Hematopoietic multipotent progenitor cell treated with erythropoietin and hydrocortisone succinate and interleukin-3 and kit ligand, for 15 days (in vitro differentiated cells): ENCODE measurements at regions not wholly inside any gene's neighbourhood (a gene's known extent, or its start where the extent isn't known, plus 50 kb on each side); places are given as distances from the start of the nearest gene placed in this dataset.

Source experiments
- DNase-seq: peaks from one replicate; pipeline ENCODE4 v3.0.0-alpha.2; 2015; ENCODE audit warnings: low spot score

DNA sequence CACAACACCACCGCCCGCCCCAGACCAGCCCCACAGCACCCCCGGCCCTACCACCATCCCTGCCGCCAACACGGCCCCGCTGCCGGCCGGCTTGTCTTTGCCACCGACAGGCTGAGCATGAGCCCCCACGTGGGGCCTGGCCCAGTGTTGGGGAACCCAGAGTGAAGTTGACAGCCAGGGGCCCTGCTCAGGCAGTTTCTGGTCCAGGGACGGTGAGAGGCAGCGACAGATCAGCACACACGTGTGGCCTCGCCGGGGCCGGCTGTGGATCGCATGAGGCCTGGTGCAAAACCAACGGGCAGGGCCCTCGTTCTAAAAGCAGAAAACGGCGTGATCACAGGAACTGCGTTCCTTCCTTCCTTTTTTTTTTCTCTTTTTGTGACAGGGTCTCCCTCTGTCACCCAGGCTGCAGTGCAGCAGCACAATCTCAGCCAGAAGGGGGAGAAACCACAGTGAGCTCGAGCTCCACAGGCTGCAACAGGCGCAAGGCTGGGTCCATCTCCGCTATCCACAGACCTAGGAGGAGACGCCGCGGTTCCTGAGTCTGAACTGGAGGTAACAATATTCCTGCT lies 50.5 kb upstream of the FBRSL1 start:
- no peak for DNase-seq

DNA sequence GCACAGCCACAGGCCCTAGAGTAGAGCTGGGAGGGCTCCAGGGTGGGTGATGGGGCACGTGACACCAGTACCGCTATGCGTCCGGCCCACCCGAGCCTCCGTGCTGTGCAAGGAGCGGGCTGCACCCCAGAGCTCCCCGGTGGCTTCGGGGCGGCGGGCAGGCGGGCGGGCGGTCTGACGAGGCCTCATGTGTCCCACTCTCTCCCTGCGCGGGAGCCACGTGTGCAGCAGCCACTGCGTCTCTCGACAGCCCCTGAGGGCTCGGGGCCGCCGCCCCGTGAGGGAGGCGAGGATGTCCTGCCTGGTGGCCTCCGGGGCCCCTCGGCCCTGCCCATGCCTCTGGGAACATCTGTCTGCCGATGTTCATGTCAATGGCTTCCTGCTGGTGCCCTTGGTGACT lies 51.2 kb upstream of the FBRSL1 start:
- DNase-seq, result no peak

DNA sequence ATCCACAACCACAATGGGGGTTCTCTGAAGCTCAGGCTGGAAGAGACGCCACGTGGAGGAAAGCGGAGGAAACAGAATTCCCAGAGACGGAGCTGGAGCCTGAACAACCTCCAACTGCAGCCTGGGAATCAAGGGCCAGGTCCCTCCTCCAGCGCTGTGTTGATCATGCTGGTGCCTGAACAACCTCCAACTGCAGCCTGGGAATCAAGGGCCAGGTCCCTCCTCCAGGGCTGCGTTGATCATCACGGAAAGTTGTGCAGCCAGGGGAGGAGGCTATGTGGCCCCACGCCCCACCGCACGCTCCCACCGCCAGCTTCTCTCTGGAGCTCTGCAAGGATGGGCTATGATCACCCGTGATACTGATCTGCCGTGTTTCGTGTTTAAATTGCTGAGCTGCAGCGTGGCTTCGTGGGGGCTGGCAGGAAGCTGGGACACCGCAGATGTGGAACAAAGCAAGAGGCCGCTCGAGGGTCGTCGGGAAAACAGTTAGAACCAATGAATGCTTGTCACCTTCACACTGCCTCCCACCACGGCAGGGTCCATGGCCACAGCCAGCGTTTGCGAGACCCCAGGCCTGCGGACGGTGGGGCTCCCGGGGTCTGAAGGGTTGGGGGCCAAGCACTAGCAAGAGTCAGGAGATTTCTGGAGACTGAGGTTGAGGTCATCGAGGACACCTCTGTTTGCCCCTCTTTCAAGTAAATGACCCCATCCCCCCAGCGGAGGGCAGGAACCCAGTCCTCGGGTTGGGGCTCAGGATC lies 51.8 kb upstream of the FBRSL1 start:
- no peak for DNase-seq

DNA sequence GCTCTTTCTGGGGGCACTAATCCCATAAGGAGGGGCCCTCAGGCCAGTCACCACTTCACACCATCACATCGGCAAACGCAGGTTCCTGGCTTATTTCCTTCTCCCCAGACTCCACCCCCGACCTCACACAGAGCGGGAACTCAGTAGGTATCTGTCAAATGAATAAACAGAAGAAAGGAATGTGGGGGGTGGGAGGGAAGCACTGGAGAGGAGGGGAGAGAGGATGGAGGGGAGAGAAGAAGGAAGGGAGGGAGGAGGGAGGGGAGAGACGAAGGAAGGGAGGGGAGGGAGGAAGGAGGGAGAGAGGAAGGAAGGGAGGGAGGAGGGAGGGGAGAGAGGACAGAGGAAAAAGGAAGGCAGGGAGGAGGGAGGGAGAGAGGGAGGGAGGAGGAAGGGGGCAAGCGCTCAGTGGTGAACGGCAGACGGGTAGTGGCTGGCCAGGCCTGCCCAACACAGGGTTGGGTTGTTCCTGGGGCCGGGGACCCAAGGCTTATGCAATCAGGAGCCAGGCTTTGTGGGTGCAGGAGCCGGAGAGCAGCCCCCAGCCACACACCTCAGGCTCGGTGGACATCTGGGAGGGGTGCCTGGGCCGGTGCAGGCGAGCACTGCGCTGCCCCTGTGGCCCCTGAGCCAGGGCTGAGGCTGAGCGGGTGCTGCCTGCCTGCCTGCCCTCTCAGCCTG lies 52.6 kb upstream of the FBRSL1 start:
- no peak for DNase-seq

DNA sequence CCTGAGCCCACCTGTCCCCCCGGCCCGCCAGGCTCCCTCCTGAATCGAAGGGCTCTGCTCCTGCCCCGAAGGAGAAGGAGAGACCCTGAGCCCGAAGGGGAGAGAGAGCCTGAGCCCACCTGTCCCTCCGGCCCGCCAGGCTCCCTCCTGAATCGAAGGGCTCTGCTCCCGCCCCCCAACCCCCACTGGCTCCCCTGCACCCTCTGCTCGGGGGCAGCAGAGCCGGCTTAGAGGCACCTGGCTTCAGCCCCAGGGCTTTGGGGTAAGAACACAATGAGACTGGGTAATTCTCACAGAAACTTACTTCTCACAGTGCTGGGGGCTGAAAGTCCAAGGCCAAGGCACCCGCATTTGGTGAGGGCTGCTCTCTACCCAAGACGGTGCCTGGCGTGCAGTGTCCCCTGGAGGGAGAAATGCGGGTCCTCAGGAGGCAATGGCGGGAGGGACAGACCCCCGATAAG lies 53.1 kb upstream of the FBRSL1 start:
- DNase-seq, result no peak

DNA sequence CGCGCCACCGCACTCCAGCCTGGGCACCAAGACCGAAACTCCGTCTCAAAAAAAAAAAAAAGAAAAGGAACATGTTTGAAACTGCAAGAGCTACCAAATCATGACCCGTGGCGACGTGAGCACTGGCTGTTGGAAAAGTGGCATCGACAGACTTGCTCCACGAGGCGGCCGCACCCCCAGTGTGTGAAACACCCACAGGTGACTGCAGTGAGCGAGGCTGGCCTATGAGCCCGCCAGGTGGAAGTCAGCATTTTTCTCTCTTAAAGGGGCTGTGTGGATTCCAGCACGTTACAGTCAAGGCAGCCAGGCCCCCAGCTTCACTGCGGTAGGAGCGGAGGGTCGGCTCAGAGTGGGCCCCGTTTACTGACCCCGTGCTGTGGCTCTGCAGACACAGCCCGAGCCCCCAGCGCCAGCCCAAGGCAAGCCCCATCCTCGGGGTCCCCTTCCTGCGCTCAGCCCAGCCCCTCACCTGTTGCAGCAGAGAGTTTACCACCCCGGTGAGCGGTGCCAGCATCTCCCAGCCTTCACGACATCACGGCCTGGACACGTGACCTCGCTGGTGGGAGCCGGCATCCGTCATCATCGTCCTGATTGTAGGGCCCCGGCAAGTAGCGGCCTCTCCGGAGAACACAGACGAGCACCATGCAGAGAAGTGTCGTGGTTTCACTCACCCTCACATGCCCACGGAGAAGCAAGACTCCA lies 54.3 kb upstream of the FBRSL1 start:
- no peak for DNase-seq

DNA sequence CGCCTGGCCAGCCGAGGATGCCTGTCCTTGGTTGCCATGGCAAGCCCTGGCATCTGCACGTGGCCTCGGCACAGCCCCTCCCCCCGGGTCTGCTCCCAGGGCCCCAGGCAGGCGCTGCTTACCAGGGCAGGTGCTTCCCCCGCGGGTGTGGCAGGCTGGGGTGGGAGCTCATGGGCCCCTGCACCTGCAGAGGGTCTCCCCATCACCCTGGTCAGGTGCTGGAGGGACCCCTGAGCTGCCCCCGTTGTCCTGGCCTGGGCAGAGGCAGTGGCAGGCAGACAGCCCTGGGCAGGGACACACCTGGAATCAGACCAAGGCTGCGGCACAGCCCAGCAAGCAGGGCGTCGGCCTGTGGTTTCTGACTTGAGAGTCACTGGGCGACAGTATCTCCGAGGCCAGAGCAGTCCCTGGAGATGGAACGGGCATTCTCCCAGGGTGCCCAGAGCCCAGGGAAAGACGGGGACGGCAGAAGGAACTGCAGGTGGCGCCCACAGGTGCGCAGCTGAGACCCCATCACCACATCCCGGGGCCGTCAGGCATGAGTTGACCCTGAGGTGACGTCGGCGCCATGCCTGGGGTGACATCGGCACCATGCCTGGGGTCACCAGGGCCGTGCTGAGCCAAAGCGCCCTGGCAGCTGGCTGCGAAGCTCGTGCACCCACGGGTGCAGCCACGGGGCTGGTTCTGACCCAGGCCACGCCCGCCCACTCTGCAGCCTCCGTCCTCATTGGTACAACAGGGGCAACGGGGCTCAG lies 56.1 kb upstream of the FBRSL1 start:
- DNase-seq, result no peak

DNA sequence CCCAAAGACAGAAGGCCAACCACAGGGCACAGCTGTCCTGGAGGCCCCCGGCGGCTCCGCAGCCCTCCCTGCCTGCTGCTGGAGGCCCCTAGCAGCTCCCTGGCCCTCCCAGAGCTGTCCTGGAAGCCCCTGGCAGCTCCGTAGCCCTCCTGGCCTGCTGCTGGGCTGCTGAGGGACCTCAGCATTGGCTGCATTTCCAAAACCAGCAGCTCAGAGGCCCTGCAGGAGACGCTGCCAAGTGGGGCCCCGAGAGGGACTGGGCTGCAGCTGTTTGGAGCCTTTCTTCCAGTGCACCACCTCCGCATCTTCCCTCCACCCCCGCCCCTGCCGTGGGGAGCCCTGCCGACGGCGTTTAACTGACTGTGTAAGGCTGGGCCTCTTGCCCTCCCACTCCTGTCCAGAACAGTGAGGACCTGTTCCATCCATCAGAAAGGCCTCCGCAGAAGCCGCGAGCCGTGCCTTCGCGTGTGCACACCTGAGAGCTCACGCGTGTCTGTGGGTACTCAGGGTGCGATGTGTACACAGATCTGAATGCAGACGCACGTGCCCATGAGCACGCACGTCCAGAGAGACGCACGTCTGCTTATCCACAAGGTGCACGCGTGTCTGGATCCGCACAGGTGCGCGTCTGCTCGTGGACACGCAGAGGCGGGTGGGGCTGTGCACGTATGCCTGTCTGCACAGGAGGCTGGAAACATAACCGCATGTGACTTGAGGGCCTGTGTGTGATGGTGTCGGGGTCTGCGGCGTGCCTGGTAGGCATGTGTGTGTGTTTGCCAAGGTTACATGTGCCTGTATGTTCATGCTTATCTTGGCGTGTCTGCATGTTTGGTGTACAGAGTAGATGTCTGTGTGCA lies 57.0 kb upstream of the FBRSL1 start:
- no peak for DNase-seq

DNA sequence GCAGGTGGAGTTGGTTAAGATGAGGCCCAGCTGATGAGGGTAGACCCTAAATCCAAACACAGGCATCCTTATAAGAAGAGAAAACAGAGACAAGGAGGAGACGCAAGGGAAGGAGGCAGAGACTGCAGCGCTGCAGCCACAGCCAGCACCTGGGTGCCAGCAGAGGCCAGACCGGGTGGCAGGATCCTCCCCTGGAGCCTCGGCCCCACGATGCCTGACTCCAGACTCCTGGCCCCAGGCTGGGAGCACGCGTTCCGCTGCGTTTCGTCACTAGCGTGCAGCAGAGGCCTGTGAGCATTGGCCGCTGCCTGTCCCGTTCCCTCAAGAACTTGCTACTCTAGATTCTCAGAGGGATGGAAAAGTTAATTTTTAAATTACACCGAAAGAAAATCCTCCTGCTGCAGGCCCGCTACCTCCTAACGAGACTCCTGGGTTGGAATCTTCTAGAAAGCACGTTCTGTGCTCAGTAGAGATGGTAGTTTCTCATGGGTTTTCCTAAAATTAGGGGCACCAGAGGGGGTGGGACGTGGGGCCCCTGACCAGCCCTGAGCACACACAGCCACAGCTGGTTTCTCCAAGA lies 57.7 kb upstream of the FBRSL1 start:
- DNase-seq, result no peak

DNA sequence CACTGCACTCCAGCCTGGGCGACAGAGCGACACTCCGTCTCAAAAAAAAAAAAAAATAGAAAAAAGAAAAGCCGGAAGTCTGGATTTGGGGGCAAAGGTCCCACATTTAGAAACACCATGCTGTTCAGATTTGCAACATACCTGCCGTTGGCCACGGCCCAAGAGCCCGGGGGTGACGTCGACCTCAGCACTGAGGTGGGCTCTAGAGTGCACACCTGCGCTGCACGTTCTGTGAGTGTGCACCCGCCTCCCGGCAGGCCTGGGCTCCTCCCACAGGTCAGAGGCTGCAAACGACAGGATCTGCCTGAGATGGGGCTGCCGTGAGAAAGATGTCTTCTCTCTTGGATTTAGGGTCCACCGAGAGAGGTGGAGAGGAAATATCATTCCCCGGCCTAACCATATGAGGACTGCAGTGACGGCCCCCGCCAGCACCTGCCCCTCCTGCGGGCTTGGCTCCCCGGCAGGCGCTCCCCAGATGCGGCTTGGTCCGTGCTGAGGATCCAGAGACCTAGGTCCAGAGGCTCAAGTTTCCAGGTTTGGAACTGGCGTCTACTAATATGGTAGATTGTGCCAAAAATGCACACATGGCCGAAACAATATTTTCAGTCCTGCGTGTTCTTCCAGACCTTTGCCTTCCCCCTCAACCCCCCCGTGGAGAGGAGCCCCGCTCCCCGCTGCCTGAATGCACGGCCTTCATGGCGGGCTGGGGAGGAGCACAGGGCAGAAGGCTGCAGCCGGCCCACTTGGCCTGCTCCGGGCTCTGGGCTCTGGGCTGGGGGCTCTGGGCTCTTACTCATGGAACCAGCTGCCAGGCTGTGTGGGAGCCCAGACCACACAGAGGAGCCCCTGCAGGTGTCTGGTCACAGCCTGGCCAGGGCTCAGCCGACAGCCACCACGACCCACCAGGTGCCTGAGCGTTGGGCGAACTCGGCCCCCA lies 58.8 kb upstream of the FBRSL1 start:
- no peak for DNase-seq

DNA sequence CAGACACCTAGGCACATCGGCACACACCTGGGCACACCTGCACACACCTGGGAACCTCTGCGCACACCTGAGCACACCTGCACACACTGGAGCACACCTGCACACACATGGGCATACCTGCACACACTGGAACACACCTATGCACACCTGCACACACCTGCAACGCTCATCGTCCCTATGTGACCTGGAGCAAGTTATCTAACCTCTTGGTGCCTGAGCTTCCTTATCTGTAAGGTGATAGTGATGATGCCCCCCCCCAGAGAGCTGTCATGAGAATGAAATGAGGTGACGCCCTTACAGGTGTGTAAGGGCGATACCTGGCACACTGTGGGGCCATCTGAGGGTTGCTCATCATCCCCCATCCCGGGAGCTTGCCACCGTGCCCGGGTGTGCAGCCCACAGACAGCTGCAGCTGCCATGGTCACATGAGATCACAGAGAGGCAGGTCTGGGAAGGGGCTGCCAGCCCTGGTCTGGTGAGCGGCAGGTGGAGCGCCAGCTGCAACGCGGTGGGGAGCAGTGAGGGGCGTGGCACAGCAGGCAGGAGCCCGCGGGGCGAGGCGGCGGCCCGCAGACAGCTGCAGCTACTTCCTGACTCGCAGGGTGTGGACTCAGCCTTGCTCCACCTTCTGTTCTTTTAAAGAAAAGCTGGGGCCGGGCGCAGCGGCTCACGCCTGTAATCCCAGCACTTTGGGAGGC lies 59.9 kb upstream of the FBRSL1 start:
- DNase-seq, result no peak

DNA sequence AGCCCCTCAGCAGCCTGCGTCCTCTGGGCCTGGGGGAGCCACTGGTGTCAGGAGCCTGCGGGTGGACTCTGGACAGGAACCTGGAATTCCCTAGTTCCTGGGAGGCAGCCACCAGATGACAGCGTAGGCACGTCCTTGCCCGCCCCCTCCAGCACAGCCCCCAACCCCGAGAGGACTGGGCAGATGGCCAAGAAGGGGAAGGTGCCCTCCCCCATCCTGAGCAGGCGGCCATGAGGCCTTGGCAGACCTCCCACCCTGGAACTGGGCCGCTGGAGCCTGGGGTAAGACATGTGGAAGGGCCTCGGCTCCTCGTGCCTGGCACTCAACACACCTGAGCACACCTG lies 60.4 kb upstream of the FBRSL1 start:
- no peak for DNase-seq

DNA sequence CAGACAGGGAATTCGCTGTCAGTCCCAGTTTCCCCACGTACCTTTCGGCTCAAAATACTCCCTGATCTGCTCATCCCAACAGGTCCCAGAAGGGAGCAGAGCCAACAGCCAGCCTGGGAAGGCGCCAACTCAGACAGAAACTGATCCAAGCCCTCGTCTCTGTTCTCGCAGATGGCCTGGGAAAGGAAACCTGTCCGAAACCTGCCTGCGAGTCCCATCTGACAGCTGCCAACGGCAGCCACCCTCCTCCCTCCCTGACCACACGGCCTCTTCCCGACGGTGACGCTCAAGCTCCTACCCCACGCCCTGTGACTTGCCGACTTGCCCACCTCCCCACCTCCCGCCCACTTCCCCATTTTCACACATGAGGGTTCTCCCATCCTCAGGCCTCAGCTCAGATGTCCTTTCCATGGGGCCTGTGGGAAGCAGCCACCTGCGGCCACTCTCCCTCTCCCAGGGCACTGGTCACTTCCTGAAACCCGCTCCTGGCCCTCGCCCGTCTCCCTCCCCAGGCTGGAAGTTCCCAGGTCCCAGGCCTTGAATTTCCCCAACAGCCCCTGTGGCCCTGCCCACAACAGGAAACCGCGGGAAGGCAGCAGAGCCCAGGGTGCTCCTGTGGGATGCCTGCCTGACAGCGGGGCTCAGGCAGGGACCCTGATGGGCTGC lies 60.9 kb upstream of the FBRSL1 start:
- DNase-seq, result no peak

DNA sequence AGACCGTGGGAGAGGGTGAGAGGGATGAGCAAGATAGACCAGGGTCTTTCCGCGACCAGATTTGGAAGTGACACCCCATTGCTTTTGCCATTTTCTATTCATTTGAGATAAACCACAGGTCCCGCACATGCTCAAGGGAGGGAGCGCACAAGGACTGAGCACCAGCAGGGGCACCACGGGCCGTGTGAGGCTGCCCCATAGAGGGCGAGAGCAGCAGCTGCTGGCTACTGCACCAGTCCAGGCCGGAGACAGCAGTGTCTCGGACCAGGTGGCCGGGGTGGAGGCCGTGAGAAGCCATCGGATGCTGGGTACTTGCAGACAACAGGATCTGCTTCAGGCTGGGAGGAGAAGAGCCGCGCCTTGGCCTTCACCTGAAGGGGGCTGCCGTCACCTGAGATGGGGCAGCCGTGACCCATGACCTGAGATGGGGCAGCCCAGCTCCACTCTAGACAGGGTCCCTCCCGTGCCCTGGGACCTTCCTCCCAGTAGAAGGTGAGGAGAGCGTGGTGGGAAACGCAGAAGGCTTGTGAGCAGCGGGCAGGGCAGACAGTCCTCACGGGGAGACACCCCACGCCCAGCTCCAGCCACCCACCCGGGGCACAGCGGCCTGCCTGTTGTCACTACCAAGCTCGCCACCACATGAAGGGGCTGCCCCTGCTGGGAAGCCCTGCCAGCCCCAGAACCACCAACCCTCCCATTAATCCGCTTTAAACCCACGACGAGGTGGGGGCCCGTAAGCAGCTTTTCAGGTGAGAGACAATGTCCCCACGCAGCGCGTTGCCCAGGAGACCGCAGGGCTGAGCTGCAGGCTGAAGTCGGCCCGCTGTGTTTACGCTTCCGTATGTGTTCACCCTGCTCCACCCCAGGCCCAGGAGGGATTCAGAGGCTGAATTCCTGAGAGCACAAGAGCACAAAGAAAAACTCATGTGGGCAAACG lies 61.7 kb upstream of the FBRSL1 start:
- no peak for DNase-seq

DNA sequence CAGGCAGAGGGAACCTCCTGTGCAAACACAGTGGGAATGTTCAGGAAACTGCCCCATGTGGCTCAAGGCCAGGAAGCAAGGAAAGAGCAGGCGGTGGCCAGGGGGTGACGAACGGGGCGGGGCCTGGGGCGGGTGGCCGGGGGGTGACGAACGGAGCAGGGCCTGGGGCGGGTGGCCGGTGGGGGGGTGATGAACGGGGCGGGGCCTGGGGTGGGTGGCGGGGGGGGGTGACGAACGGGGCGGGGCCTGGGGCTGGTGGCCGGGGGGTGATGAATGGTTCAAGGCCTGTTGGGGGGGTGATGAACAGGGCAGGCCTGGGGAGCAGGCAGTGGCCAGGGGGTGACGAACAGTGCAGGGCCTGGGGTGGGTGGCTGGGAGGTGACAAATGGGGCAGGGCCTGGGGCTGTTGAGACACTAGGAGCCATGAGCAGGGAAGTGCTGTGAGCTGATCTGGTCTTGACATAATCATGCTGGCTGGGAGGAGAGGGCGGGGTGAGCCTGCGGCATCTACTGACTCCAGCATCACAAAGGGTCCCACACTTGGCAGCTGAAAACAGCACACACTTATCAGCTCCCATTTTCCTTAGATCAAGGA lies 62.7 kb upstream of the FBRSL1 start:
- DNase-seq, result no peak

DNA sequence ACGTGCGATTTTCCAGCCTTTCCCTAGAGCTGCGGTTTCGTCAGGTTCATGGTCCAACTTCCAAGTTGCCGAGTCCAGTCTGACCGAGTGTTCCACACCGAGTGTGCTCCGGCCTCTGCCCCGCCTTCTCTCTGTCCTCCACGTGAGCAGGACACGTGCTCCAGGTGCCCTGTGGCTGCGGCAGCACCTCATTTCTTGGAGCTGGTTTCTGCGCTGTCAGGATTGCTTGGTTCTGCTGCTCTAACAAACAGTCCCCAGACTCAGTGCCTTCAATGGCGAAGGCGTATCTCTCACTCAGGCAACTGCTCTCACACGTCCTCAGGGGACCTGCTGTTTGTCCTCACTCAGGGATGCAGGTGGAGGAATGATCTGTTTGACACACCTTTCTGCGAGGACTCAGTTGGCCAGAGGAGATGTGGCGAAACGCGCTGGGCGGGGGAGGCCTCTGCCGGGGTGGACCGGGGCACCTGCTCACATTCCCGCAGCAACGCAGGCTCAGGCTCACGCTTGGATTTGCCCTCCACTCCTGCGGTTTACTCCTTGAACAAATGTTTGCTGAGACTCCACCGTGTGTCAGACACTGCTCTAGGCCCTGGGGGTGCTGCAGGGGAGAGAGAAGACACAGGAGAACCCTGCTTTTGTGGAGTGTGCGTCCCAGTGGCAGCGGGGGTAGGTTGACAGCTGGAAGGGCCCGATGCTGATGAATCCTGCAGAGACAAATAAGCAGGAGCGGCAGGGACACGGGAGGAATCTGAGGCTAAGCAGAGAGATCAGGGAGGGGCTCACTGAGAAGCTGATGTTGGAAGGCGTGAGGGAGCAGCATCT lies 63.4 kb upstream of the FBRSL1 start:
- no peak for DNase-seq
